Neural cell (in vitro differentiated cells): ENCODE measurements at regions not wholly inside any gene's neighbourhood (a gene's known extent, or its start where the extent isn't known, plus 50 kb on each side); places are given as distances from the start of the nearest gene placed in this dataset.

ENCODE experiments used
- EP300 ChIP-seq: fragments of 450-650 bp; conservative IDR thresholded peaks from 2 replicates; pipeline ENCODE4 v1.6.1; 2014; ENCODE audit warnings: antibody characterized with exemption, mild to moderate bottlenecking, moderate library complexity; ENCODE audit not compliant: poor library complexity, severe bottlenecking
- EZH2 ChIP-seq: fragments of 200-600, 300-800 bp; shearing (Covaris generic), sonication (generic); IDR thresholded peaks from 2 replicates; pipeline ENCODE4 v1.6.1; 2014; ENCODE audit warnings: antibody characterized with exemption, low read length, borderline replicate concordance, mild to moderate bottlenecking; ENCODE audit not compliant: insufficient read depth, poor library complexity, severe bottlenecking
- TAF1 ChIP-seq: IDR thresholded peaks from 2 replicates; pipeline ENCODE4 v1.6.1; 2012; ENCODE audit warnings: low read depth
- TF ChIP-seq, protein P1 (sequence below): fragments of 450-650 bp; IDR thresholded peaks from 2 replicates; pipeline ENCODE4 v1.5.1; 2014; ENCODE audit warnings: antibody characterized with exemption, mild to moderate bottlenecking, moderate library complexity; ENCODE audit not compliant: poor library complexity, severe bottlenecking

DNA sequence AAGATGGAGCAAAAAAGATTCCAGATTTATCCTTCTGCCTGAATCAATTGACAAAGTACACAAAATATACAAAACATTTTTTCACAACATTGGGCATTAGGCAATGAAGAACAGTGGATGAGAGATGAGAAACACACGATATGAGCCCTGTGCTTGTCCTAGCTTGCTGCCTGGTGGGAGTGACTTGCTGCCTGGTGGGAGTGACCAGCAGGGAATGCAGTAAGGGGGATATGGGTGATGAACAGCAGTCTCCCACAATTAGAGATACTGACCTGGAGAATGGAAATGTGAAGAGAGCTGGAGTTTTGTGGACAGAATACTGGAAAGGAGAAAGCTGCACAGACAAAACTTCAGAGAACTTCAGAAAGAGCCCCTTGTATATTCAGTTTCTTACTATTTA, 629.4 kb upstream of the FRG1 start:
- TF ChIP-seq, protein P1, sequence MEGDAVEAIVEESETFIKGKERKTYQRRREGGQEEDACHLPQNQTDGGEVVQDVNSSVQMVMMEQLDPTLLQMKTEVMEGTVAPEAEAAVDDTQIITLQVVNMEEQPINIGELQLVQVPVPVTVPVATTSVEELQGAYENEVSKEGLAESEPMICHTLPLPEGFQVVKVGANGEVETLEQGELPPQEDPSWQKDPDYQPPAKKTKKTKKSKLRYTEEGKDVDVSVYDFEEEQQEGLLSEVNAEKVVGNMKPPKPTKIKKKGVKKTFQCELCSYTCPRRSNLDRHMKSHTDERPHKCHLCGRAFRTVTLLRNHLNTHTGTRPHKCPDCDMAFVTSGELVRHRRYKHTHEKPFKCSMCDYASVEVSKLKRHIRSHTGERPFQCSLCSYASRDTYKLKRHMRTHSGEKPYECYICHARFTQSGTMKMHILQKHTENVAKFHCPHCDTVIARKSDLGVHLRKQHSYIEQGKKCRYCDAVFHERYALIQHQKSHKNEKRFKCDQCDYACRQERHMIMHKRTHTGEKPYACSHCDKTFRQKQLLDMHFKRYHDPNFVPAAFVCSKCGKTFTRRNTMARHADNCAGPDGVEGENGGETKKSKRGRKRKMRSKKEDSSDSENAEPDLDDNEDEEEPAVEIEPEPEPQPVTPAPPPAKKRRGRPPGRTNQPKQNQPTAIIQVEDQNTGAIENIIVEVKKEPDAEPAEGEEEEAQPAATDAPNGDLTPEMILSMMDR: no peak
- no peak for TF ChIP-seq TAF1
- TF ChIP-seq EZH2: no peak
- TF ChIP-seq EP300: no peak
